Suprapubic skin (tissue), 4 donors: ENCODE measurements at regions not wholly inside any gene's neighbourhood (a gene's known extent, or its start where the extent isn't known, plus 50 kb on each side); places are given as distances from the start of the nearest gene placed in this dataset.

Experiments
- DNase-seq, 2 donors: peaks; one replicate each; pipeline ENCODE4 v3.0.0-alpha.2; 2019; ENCODE audit warnings: low spot score in 2 of 2
- H3K27ac ChIP-seq: fragments of 200-600 bp; sonication (generic); one replicate; pipeline ENCODE4 v1.5.1; 2019
- H3K27me3 ChIP-seq: fragments of 200-600 bp; sonication (generic); one replicate; pipeline ENCODE4 v1.5.1; 2019
- H3K36me3 ChIP-seq: fragments of 200-600 bp; sonication (generic); one replicate; pipeline ENCODE4 v1.5.1; 2019
- H3K4me1 ChIP-seq: fragments of 200-600 bp; sonication (generic); one replicate; pipeline ENCODE4 v1.5.1; 2019
- H3K4me3 ChIP-seq: fragments of 200-600 bp; sonication (generic); one replicate; pipeline ENCODE4 v1.5.1; 2019; ENCODE audit warnings: mild to moderate bottlenecking
- H3K9me3 ChIP-seq: fragments of 200-600 bp; sonication (generic); one replicate; pipeline ENCODE4 v1.5.1; 2019
- EP300 ChIP-seq: sonication (generic); formaldehyde crosslinking; IDR thresholded peaks from one replicate; pipeline ENCODE4 v1.6.1; 2017; ENCODE audit warnings: antibody characterized with exemption
- POLR2A ChIP-seq, 2 donors: fragments of 450-650 bp; IDR thresholded peaks; one replicate each; pipeline ENCODE4 v1.6.1; 2017; ENCODE audit warnings: antibody characterized with exemption in 2 of 2, mild to moderate bottlenecking in 2 of 2, moderate library complexity in 2 of 2
- POLR2AphosphoS5 ChIP-seq, 3 donors: sonication (generic); formaldehyde crosslinking; IDR thresholded peaks; one replicate each; pipeline ENCODE4 v1.6.1; 2017; ENCODE audit warnings: antibody characterized with exemption in 3 of 3
- WGBS: methylation state at CpG from one replicate; pipeline ENCODE4 v1.1.5; 2018; 5-methylcytosine and 5-hydroxymethylcytosine counted together
- TF ChIP-seq, protein P1 (sequence below), 2 donors: fragments of 200-600 bp in 1 of 2; fragments of 450-650 bp in 1 of 2; sonication (generic) in 1 of 2; IDR thresholded peaks; one replicate each; pipeline ENCODE4 v1.5.1; 2016 to 2019; ENCODE audit warnings: antibody characterized with exemption in 2 of 2, mild to moderate bottlenecking in 1 of 2, moderate library complexity in 1 of 2

DNA sequence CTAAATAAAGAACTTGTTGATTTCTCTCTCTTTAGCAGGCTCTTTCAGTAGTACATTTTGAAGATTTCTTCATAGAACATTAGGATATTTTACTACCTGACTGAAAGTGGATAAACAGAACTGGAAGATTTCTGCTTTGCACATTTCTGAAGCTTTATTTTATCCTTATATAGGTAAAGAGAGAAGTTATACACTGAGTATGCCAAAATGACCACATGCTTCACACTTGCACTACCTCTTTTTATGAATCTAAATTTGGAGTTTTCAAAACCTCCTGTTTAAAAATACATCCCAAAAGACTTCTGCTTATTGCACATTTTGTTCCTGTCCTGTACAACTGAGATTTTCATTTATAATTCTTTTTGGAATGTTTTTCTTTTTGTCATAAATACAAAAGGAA lies 197.4 kb upstream of the PRPS1L1 start:
- no peak overlapping the region for H3K27ac ChIP-seq
- H3K4me1 ChIP-seq: no peaks in the 10 kb centered on the region
- H3K9me3 ChIP-seq: no peaks in the 10 kb centered on the region
- H3K4me3 ChIP-seq: no peak overlapping the region
- no peaks in the 10 kb centered on the region for H3K36me3 ChIP-seq
- H3K27me3 ChIP-seq: no peaks in the 10 kb centered on the region
- TF ChIP-seq POLR2A (IDR thresholded peaks at IDR 0.05) (no peak), POLR2AphosphoS5 (IDR thresholded peaks at IDR 0.05) (no peak), EP300 (no peak)
- TF ChIP-seq, protein P1, sequence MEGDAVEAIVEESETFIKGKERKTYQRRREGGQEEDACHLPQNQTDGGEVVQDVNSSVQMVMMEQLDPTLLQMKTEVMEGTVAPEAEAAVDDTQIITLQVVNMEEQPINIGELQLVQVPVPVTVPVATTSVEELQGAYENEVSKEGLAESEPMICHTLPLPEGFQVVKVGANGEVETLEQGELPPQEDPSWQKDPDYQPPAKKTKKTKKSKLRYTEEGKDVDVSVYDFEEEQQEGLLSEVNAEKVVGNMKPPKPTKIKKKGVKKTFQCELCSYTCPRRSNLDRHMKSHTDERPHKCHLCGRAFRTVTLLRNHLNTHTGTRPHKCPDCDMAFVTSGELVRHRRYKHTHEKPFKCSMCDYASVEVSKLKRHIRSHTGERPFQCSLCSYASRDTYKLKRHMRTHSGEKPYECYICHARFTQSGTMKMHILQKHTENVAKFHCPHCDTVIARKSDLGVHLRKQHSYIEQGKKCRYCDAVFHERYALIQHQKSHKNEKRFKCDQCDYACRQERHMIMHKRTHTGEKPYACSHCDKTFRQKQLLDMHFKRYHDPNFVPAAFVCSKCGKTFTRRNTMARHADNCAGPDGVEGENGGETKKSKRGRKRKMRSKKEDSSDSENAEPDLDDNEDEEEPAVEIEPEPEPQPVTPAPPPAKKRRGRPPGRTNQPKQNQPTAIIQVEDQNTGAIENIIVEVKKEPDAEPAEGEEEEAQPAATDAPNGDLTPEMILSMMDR (IDR thresholded peaks at IDR 0.05): no peak
- DNase-seq: no peak

DNA sequence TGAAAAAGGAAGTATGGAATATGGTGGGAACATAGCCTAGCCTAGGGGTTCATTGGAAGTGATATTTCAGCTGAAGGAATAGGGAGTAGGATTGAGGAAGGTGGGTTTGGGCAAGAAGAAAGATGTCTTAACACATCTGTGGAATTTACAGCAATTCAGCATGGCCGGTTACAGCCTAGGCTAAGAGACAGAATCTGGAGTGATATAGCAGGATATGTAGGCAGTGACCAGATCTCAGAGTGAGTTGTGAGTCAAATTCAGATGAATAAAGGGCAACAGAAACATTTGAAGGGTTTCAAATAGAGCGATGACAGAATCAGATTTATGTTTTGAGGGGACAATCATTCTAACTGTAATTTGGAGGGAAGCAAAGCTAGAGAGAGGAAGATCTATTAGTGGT lies 199.0 kb upstream of the PRPS1L1 start:
- Histone ChIP-seq H3K27me3 (no peaks in the 10 kb centered on the region), H3K27ac (no peak overlapping the region), H3K36me3 (no peaks in the 10 kb centered on the region), H3K4me1 (no peaks in the 10 kb centered on the region), H3K4me3 (no peak overlapping the region), H3K9me3 (no peaks in the 10 kb centered on the region)
- no peak for DNase-seq
- TF ChIP-seq POLR2AphosphoS5 (IDR thresholded peaks at IDR 0.05): no peak
- TF ChIP-seq, protein P1 (IDR thresholded peaks at IDR 0.05): no peak
- no peak for TF ChIP-seq POLR2A (IDR thresholded peaks at IDR 0.05)
- no peak for TF ChIP-seq EP300
- 78% methylated on average over 2 of the region's 2 CpGs for WGBS

DNA sequence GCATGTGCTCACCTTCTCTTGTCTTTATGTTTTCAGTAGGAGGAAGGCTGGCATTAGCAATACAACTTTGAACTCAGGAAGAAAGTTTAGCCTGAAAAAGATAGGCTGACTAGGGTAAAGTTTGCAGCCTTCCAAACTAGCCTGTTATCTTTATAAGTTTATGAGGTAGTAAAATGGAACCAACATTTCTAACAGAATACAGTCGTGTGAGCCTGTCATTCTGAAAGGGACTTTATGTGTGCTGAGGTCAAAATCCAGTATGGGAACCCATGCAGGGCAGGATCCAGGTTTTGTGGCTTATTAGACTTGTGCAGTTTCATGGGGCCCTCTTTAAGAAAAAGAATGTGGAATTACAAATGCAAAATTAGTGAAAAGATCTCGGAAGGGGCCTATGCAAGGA lies 201.0 kb upstream of the PRPS1L1 start:
- 82% methylated on average over 2 of the region's 2 CpGs for WGBS
- DNase-seq: no peak
- Histone ChIP-seq H3K27me3 (no peaks in the 10 kb centered on the region), H3K4me3 (no peak overlapping the region), H3K9me3 (no peaks in the 10 kb centered on the region), H3K27ac (no peak overlapping the region), H3K36me3 (no peaks in the 10 kb centered on the region), H3K4me1 (no peaks in the 10 kb centered on the region)
- TF ChIP-seq, protein P1 (IDR thresholded peaks at IDR 0.05): no peak
- TF ChIP-seq POLR2A (IDR thresholded peaks at IDR 0.05) (no peak), EP300 (no peak), POLR2AphosphoS5 (IDR thresholded peaks at IDR 0.05) (no peak)

DNA sequence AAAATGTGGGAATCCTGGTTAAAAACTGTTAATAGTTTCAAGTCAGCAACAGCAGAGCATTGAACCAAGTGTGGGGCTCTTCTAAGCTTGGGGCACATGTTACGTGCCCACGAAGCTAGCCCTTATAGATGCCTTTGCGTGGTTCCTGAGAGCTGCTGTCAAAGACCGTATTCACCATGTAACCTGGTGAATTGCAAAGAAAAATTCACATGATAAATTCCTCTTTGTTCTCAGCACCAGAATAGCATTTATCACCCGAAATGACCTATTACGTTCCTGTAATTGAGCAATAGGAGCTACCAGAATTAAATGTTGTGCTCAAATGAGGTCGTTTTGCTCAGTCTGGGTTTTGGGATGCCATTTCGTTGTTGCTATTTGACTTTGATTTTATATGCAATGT lies 202.6 kb upstream of the PRPS1L1 start:
- no peak for DNase-seq
- no peak overlapping the region for H3K4me3 ChIP-seq
- WGBS: 84% methylated on average over 8 of the region's 8 CpGs
- no peaks in the 10 kb centered on the region for H3K9me3 ChIP-seq
- H3K27me3 ChIP-seq: no peaks in the 10 kb centered on the region
- no peak overlapping the region for H3K27ac ChIP-seq
- H3K36me3 ChIP-seq: no peaks in the 10 kb centered on the region
- TF ChIP-seq POLR2A (IDR thresholded peaks at IDR 0.05) (no peak), POLR2AphosphoS5 (IDR thresholded peaks at IDR 0.05) (no peak)
- no peaks in the 10 kb centered on the region for H3K4me1 ChIP-seq

DNA sequence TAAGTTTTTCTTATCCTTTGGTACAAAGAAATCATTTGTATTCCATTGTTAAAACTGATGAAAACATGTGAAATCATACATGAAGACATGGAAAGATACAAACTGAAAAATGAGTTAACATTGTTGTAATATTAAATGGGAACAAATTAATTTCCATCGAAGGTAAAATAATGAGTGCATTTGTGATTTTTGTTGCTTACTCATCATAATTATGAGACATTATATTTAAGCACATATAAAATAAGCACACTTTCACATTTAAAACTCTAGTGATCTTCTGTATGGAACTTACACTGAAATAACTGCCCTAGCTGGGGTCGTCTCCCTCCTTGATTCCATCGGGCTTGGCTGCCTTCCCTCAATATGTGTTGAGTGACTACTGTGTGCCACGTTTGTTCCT lies 204.2 kb upstream of the PRPS1L1 start:
- no peaks in the 10 kb centered on the region for H3K9me3 ChIP-seq
- no peak for DNase-seq
- H3K27ac ChIP-seq: no peak overlapping the region
- no peaks in the 10 kb centered on the region for H3K36me3 ChIP-seq
- WGBS: 71% methylated on average over 4 of the region's 4 CpGs
- no peaks in the 10 kb centered on the region for H3K27me3 ChIP-seq
- TF ChIP-seq POLR2AphosphoS5 (IDR thresholded peaks at IDR 0.05) (no peak), EP300 (no peak), POLR2A (IDR thresholded peaks at IDR 0.05) (no peak)
- H3K4me1 ChIP-seq: no peaks in the 10 kb centered on the region
- H3K4me3 ChIP-seq: no peak overlapping the region

DNA sequence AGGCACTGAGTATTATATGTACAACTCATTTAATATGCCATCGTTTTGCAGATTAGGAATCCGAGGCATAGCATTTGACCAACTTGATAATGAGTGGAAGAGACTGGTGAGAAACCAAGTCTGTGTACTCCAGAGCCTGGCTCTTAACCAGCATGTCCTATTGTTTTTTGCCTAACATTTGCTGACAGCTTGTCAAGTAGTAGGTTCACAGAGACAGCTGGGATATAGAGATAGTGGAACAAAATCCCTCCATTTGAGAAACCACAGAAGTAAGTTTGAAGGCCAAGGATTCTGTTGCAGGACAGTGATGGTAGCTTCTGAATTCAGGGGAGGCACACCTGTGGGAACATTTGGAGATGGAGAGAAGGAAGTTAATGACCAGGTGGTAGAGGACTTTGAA lies 206.9 kb upstream of the PRPS1L1 start:
- DNase-seq: no peak
- 85% methylated on average over 2 of the region's 2 CpGs for WGBS
- H3K27me3 ChIP-seq: no peaks in the 10 kb centered on the region

More for the DNA sequence above, 206.9 kb upstream of the PRPS1L1 start:
- Histone ChIP-seq H3K9me3 (no peaks in the 10 kb centered on the region), H3K4me1 (no peaks in the 10 kb centered on the region), H3K4me3 (no peak overlapping the region), H3K27ac (no peak overlapping the region), H3K36me3 (no peaks in the 10 kb centered on the region)
- TF ChIP-seq, protein P1 (IDR thresholded peaks at IDR 0.05): no peak
- TF ChIP-seq POLR2A (IDR thresholded peaks at IDR 0.05) (no peak), EP300 (no peak), POLR2AphosphoS5 (IDR thresholded peaks at IDR 0.05) (no peak)
